ENCODE measurements at regions not wholly inside any gene's neighbourhood (a gene's known extent, or its start where the extent isn't known, plus 50 kb on each side); places are given as distances from the start of the nearest gene placed in this dataset.

- Histone ChIP-seq H3K4me3 (ENCODE audit: low read depth, low read length, poor library complexity, severe bottlenecking) (no peak overlapping the region), H3K27me3 (replicated peaks; ENCODE audit: insufficient read depth, low read depth, low read length, poor library complexity) (no peaks in the 10 kb centered on the region), H3K36me3 (ENCODE audit: insufficient read depth, low read length, poor library complexity, severe bottlenecking) (no peaks in the 10 kb centered on the region), H3K4me1 (ENCODE audit: insufficient read depth, low read length, poor library complexity, severe bottlenecking) (no peaks in the 10 kb centered on the region), H3K27ac (ENCODE audit: low read depth, low read length, poor library complexity, severe bottlenecking) (no peak overlapping the region), H3K9me3 (ENCODE audit: low read depth, low read length, poor library complexity, severe bottlenecking) (peaks cover 10% of the 10 kb centered on the region)
- no TSS peak for BruUV-seq (replicated peaks)
- TF ChIP-seq EZH2 (IDR thresholded peaks at IDR 0.05; ENCODE audit: borderline replicate concordance, low read depth, low read length, poor library complexity, severe bottlenecking): no peak
- no peak for TF ChIP-seq CTCF (conservative IDR thresholded peaks at IDR 0.05; ENCODE audit: low read depth, low read length)
- no peak for DNase-seq (ENCODE audit: low spot score)
- ChIA-PET CTCF (no interaction called here), POLR2A (ENCODE audit: low non-redundant PET) (no interaction called here)
- intact Hi-C loops (cut with micrococcal nuclease; ENCODE audit: unreplicated experiment): no loop called here
Observed at GRCh38 chr10:131706952-131707351, 193.9 kb upstream of the PPP2R2D start.

GRCh38 chr10:131708225-131708880, 192.5 kb upstream of the PPP2R2D start:
- no peaks in the 10 kb centered on the region for H3K36me3 ChIP-seq (ENCODE audit: insufficient read depth, low read length, poor library complexity, severe bottlenecking)
- CTCF ChIA-PET: no interaction called here
- intact Hi-C loops (cut with micrococcal nuclease; ENCODE audit: unreplicated experiment): no loop called here
- no peak overlapping the region for H3K4me3 ChIP-seq (ENCODE audit: low read depth, low read length, poor library complexity, severe bottlenecking)
- DNase-seq (ENCODE audit: low spot score): no peak
- H3K27me3 ChIP-seq (replicated peaks; ENCODE audit: insufficient read depth, low read depth, low read length, poor library complexity): peaks cover 2% of the 10 kb centered on the region
- H3K27ac ChIP-seq (ENCODE audit: low read depth, low read length, poor library complexity, severe bottlenecking): no peak overlapping the region
- POLR2A ChIA-PET (ENCODE audit: low non-redundant PET): no interaction called here
- no peaks in the 10 kb centered on the region for H3K4me1 ChIP-seq (ENCODE audit: insufficient read depth, low read length, poor library complexity, severe bottlenecking)
- BruUV-seq (replicated peaks): no TSS peak
- peaks cover 10% of the 10 kb centered on the region for H3K9me3 ChIP-seq (ENCODE audit: low read depth, low read length, poor library complexity, severe bottlenecking)
- TF ChIP-seq CTCF (conservative IDR thresholded peaks at IDR 0.05; ENCODE audit: low read depth, low read length) (no peak), EZH2 (IDR thresholded peaks at IDR 0.05; ENCODE audit: borderline replicate concordance, low read depth, low read length, poor library complexity, severe bottlenecking) (no peak)

- Histone ChIP-seq H3K9me3 (ENCODE audit: low read depth, low read length, poor library complexity, severe bottlenecking) (peaks cover 10% of the 10 kb centered on the region), H3K4me1 (ENCODE audit: insufficient read depth, low read length, poor library complexity, severe bottlenecking) (no peaks in the 10 kb centered on the region), H3K27ac (ENCODE audit: low read depth, low read length, poor library complexity, severe bottlenecking) (no peak overlapping the region), H3K27me3 (replicated peaks; ENCODE audit: insufficient read depth, low read depth, low read length, poor library complexity) (peaks cover 3% of the 10 kb centered on the region), H3K36me3 (ENCODE audit: insufficient read depth, low read length, poor library complexity, severe bottlenecking) (no peaks in the 10 kb centered on the region), H3K4me3 (ENCODE audit: low read depth, low read length, poor library complexity, severe bottlenecking) (no peak overlapping the region)
- DNase-seq (ENCODE audit: low spot score): no peak
- ChIA-PET POLR2A (ENCODE audit: low non-redundant PET) (no interaction called here), CTCF (no interaction called here)
- no peak for TF ChIP-seq EZH2 (IDR thresholded peaks at IDR 0.05; ENCODE audit: borderline replicate concordance, low read depth, low read length, poor library complexity, severe bottlenecking)
- no TSS peak for BruUV-seq (replicated peaks)
- intact Hi-C loops (cut with micrococcal nuclease; ENCODE audit: unreplicated experiment): no loop called here
Observed at GRCh38 chr10:131710142-131710861, 190.5 kb upstream of the PPP2R2D start.
